ENCODE measurements at regions not wholly inside any gene's neighbourhood (a gene's known extent, or its start where the extent isn't known, plus 50 kb on each side); places are given as distances from the start of the nearest gene placed in this dataset.

- TF ChIP-seq POLR2A (IDR thresholded peaks at IDR 0.05) (no peak), CTCF (IDR thresholded peaks at IDR 0.05) (no peak)
These were observed 319.7 kb downstream of the RAPGEF2 start for GRCh38 chr4:159422626-159423025.
